Panc1 (cell line): ENCODE measurements at regions not wholly inside any gene's neighbourhood (a gene's known extent, or its start where the extent isn't known, plus 50 kb on each side); places are given as distances from the start of the nearest gene placed in this dataset.

Experiments used
- CTCF ChIP-seq: fragments of 450-650 bp; IDR thresholded peaks from 2 replicates; pipeline ENCODE4 v1.5.1; 2017; ENCODE audit warnings: mild to moderate bottlenecking
- POLR2AphosphoS5 ChIP-seq: IDR thresholded peaks from 2 replicates; pipeline ENCODE4 v1.6.1; 2012; ENCODE audit warnings: mild to moderate bottlenecking, low read depth, low read length, moderate library complexity
- REST ChIP-seq, 2 experiments: IDR thresholded peaks; 2 replicates each; pipeline ENCODE4 v1.6.1; 2011 to 2012; ENCODE audit warnings: low read depth in 2 of 2, control low read depth in 1 of 2, low read length in 1 of 2, mild to moderate bottlenecking in 1 of 2, moderate library complexity in 1 of 2; ENCODE audit not compliant: insufficient read depth in 1 of 2
- SIN3A ChIP-seq: IDR thresholded peaks from 2 replicates; pipeline ENCODE4 v1.6.1; 2012; ENCODE audit warnings: low read depth, mild to moderate bottlenecking, low read length, moderate library complexity, borderline replicate concordance; ENCODE audit not compliant: insufficient read depth
- TCF7L2 ChIP-seq: IDR thresholded peaks from 2 replicates; pipeline ENCODE4 v1.6.1; 2011; ENCODE audit warnings: mild to moderate bottlenecking, low read depth, low read length, inconsistent platforms

GRCh38 chr5:116900793-116901192 is 326.2 kb upstream of the SEMA6A start:
- no peak for TF ChIP-seq CTCF
- TF ChIP-seq POLR2AphosphoS5, result no peak
- no peak for TF ChIP-seq REST (IDR thresholded peaks at IDR 0.05; ENCODE audit: insufficient read depth in 1 of 2, low read depth in 2 of 2, low read length in 1 of 2)
- no peak for TF ChIP-seq TCF7L2
- TF ChIP-seq SIN3A, result no peak
